GM23338 (cell line): ENCODE measurements at regions not wholly inside any gene's neighbourhood (a gene's known extent, or its start where the extent isn't known, plus 50 kb on each side); places are given as distances from the start of the nearest gene placed in this dataset.

Source experiments
- EZH2 ChIP-seq: fragments of 200-600 bp; sonication (generic); IDR thresholded peaks from one replicate; pipeline ENCODE4 v1.8.0; 2017; ENCODE audit warnings: antibody characterized with exemption, mild to moderate bottlenecking, low read depth; ENCODE audit not compliant: unreplicated experiment
- TF ChIP-seq, protein P1 (sequence below), 2 experiments: fragments of 200-600 bp in 1 of 2; sonication (generic) in 1 of 2; conservative IDR thresholded peaks; 2 replicates each; pipeline versions ENCODE4 v1.5.1 to v1.6.1; 2016 to 2017; ENCODE audit warnings: antibody characterized with exemption in 2 of 2, low read depth in 2 of 2, mild to moderate bottlenecking in 2 of 2, moderate library complexity in 1 of 2

- TF ChIP-seq, protein P1, sequence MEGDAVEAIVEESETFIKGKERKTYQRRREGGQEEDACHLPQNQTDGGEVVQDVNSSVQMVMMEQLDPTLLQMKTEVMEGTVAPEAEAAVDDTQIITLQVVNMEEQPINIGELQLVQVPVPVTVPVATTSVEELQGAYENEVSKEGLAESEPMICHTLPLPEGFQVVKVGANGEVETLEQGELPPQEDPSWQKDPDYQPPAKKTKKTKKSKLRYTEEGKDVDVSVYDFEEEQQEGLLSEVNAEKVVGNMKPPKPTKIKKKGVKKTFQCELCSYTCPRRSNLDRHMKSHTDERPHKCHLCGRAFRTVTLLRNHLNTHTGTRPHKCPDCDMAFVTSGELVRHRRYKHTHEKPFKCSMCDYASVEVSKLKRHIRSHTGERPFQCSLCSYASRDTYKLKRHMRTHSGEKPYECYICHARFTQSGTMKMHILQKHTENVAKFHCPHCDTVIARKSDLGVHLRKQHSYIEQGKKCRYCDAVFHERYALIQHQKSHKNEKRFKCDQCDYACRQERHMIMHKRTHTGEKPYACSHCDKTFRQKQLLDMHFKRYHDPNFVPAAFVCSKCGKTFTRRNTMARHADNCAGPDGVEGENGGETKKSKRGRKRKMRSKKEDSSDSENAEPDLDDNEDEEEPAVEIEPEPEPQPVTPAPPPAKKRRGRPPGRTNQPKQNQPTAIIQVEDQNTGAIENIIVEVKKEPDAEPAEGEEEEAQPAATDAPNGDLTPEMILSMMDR (conservative IDR thresholded peaks at IDR 0.05; ENCODE audit: low read depth in 2 of 2): no peak
- no peak for TF ChIP-seq EZH2
These were observed 154.4 kb downstream of the PTPN11 start for GRCh38 chr12:112573141-112573540.
